Activated naive CD4-positive, alpha-beta T cell treated with Interleukin-2 at 50 U/mL for 16 hours (primary cell): ENCODE measurements at regions not wholly inside any gene's neighbourhood (a gene's known extent, or its start where the extent isn't known, plus 50 kb on each side); places are given as distances from the start of the nearest gene placed in this dataset.
"Not testable (repeated sequence)": the region's sequence is repeated elsewhere in the genome, so short reads cannot be mapped to it uniquely, and the experiment has no call there.

ENCODE experiments used
- DNase-seq: peaks from one replicate; pipeline ENCODE4 v3.0.0-alpha.2; 2020

- DNase-seq, result no peak
Measured at GRCh38 chr10:124324451-124324850, 94.3 kb downstream of the OAT start.

GRCh38 chr10:124323806-124324205, 94.9 kb downstream of the OAT start:
- no peak for DNase-seq

- no peak for DNase-seq
Measured at GRCh38 chr10:124323111-124323725, 95.5 kb downstream of the OAT start.

- no peak for DNase-seq
Measured at GRCh38 chr10:124322191-124322980, 96.3 kb downstream of the OAT start.

GRCh38 chr10:124321433-124322089, 97.2 kb downstream of the OAT start:
- DNase-seq, result no peak

- DNase-seq, result no peak
Measured at GRCh38 chr10:124320778-124321432, 97.8 kb downstream of the OAT start.

- DNase-seq, result no peak
Measured at GRCh38 chr10:124319926-124320391, 98.8 kb downstream of the OAT start.

GRCh38 chr10:124319520-124319919, 99.2 kb downstream of the OAT start:
- DNase-seq, result not testable (repeated sequence)

GRCh38 chr10:124318811-124319210, 99.9 kb downstream of the OAT start:
- DNase-seq, result no peak

- DNase-seq, result no peak
Measured at GRCh38 chr10:124318076-124318475, 100.6 kb downstream of the OAT start.

GRCh38 chr10:124316326-124316725, 102.4 kb downstream of the OAT start:
- DNase-seq, result no peak

GRCh38 chr10:124315591-124316270, 103.0 kb downstream of the OAT start:
- no peak for DNase-seq

GRCh38 chr10:124313374-124313773, 105.3 kb downstream of the OAT start:
- DNase-seq, result no peak

- no peak for DNase-seq
Measured at GRCh38 chr10:124308811-124309210, 109.9 kb downstream of the OAT start.

GRCh38 chr10:124308056-124308645, 110.6 kb downstream of the OAT start:
- DNase-seq, result no peak

GRCh38 chr10:124307591-124307990, 111.1 kb downstream of the OAT start:
- no peak for DNase-seq

- no peak for DNase-seq
Measured at GRCh38 chr10:124306922-124307371, 111.8 kb downstream of the OAT start.

GRCh38 chr10:124306520-124306919, 112.2 kb downstream of the OAT start:
- DNase-seq, result no peak

GRCh38 chr10:124305984-124306383, 112.7 kb downstream of the OAT start:
- no peak for DNase-seq

- no peak for DNase-seq
Measured at GRCh38 chr10:124305131-124305530, 113.6 kb downstream of the OAT start.

GRCh38 chr10:124303662-124304418, 114.9 kb downstream of the OAT start:
- no peak for DNase-seq
